Natural killer cell (primary cell): ENCODE measurements at regions not wholly inside any gene's neighbourhood (a gene's known extent, or its start where the extent isn't known, plus 50 kb on each side); places are given as distances from the start of the nearest gene placed in this dataset.

ENCODE experiments used
- ATAC-seq, 3 donors: fragments of 150-1000 bp in 2 of 3; fragments of 200-7000 bp in 1 of 3; cut with Tn5 transposase; 1 replicate in 1 of 3; 2 replicates in 2 of 3; pipeline ENCODE4 v1.10.0; 2021; ENCODE audit warnings: mild to moderate bottlenecking in 2 of 3, moderate library complexity in 2 of 3
- DNase-seq, 2 donors: peaks; one replicate each; pipeline versions ENCODE4 v3.0.0 to v3.0.0-alpha.2; 2013 to 2021; ENCODE audit warnings: mixed read lengths in 1 of 2
- H3K27ac ChIP-seq: one replicate; pipeline ENCODE4 v1.5.1; 2013; ENCODE audit warnings: mild to moderate bottlenecking, low read length
- H3K27me3 ChIP-seq: one replicate; pipeline ENCODE4 v1.6.1; 2013; ENCODE audit warnings: low read length; ENCODE audit not compliant: control insufficient read depth, insufficient read depth
- H3K36me3 ChIP-seq: one replicate; pipeline ENCODE4 v1.6.1; 2013; ENCODE audit warnings: low read length; ENCODE audit not compliant: control insufficient read depth, insufficient read depth
- H3K4me1 ChIP-seq: one replicate; pipeline ENCODE4 v1.6.1; 2013; ENCODE audit warnings: low read length; ENCODE audit not compliant: control insufficient read depth, insufficient read depth
- H3K4me3 ChIP-seq: one replicate; pipeline ENCODE4 v1.5.1; 2013; ENCODE audit warnings: low read length
- H3K9me3 ChIP-seq: one replicate; pipeline ENCODE4 v1.6.1; 2013; ENCODE audit warnings: low read length; ENCODE audit not compliant: control insufficient read depth, insufficient read depth
- H3K27ac Mint-ChIP-seq, 2 donors: one replicate each; pipeline ENCODE4 v1.8.0; 2022; ENCODE audit warnings: mild to moderate bottlenecking in 2 of 2, mixed read lengths in 2 of 2, moderate library complexity in 1 of 2
- H3K27me3 Mint-ChIP-seq, 2 donors: one replicate each; pipeline ENCODE4 v1.8.0; 2022; ENCODE audit warnings: low read depth in 2 of 2, mixed read lengths in 2 of 2
- H3K36me3 Mint-ChIP-seq: one replicate; pipeline ENCODE4 v1.8.0; 2022; ENCODE audit warnings: mixed read lengths
- H3K4me1 Mint-ChIP-seq, 2 donors: one replicate each; pipeline ENCODE4 v1.8.0; 2022; ENCODE audit warnings: mixed read lengths in 2 of 2
- H3K4me3 Mint-ChIP-seq: one replicate; pipeline ENCODE4 v1.8.0; 2022; ENCODE audit warnings: mild to moderate bottlenecking, moderate library complexity, mixed read lengths
- H3K9me3 Mint-ChIP-seq, 2 donors: one replicate each; pipeline ENCODE4 v1.8.0; 2022; ENCODE audit warnings: mixed read lengths in 2 of 2
- CTCF ChIP-seq: fragments of 200-600 bp; IDR thresholded peaks from one replicate; pipeline ENCODE4 v1.8.0; 2022; ENCODE audit warnings: antibody characterized with exemption
- WGBS: methylation state at CpG from one replicate; pipeline ENCODE4 v1.1.7; 2013; ENCODE audit warnings: missing lambda C conversion rate; ENCODE audit not compliant: insufficient coverage; 5-methylcytosine and 5-hydroxymethylcytosine counted together
- intact Hi-C: fragments of 100-400 bp; cut with micrococcal nuclease; formaldehyde crosslinking; loops from one replicate; pipeline ENCODE4 v1.14.2; 2022

GRCh38 chr13:106118050-106118449 is 417.4 kb downstream of the EFNB2 start:
- Mint-ChIP-seq H3K27ac (no peak overlapping the region), H3K36me3 (no peaks in the 10 kb centered on the region), H3K4me3 (no peak overlapping the region), H3K27me3 (peaks cover 0 to 4% of the 10 kb centered on the region in 2 donors), H3K9me3 (peaks cover 7 to 13% of the 10 kb centered on the region in 2 donors), H3K4me1 (no peaks in the 10 kb centered on the region)
- Histone ChIP-seq H3K27ac (no peak overlapping the region), H3K4me1 (no peaks in the 10 kb centered on the region), H3K4me3 (no peak overlapping the region), H3K27me3 (no peaks in the 10 kb centered on the region), H3K36me3 (no peaks in the 10 kb centered on the region), H3K9me3 (no peaks in the 10 kb centered on the region)
- WGBS = no CpG with 5 or more reads among the region's 2 CpGs
- no peak for TF ChIP-seq CTCF
- intact Hi-C loops = no loop called here
- ATAC-seq (no peak), DNase-seq (no peak)

GRCh38 chr13:106117640-106118039 is 417.8 kb downstream of the EFNB2 start:
- WGBS = 93% methylated on average over 4 of the region's 4 CpGs
- no peak overlapping the region for H3K4me3 ChIP-seq
- no peak for TF ChIP-seq CTCF
- no peaks in the 10 kb centered on the region for H3K27me3 ChIP-seq
- ATAC-seq (no peak), DNase-seq (no peak)
- Mint-ChIP-seq H3K9me3 (peaks cover 7 to 13% of the 10 kb centered on the region in 2 donors), H3K27ac (no peak overlapping the region), H3K4me3 (no peak overlapping the region), H3K36me3 (no peaks in the 10 kb centered on the region), H3K4me1 (no peaks in the 10 kb centered on the region), H3K27me3 (peaks cover 0 to 4% of the 10 kb centered on the region in 2 donors)
- H3K27ac ChIP-seq = no peak overlapping the region
- no peaks in the 10 kb centered on the region for H3K9me3 ChIP-seq
- intact Hi-C loops = no loop called here
- no peaks in the 10 kb centered on the region for H3K36me3 ChIP-seq
- no peaks in the 10 kb centered on the region for H3K4me1 ChIP-seq

GRCh38 chr13:106117035-106117434 is 418.4 kb downstream of the EFNB2 start:
- Mint-ChIP-seq H3K27me3 (peaks cover 0 to 4% of the 10 kb centered on the region in 2 donors), H3K27ac (no peak overlapping the region), H3K9me3 (peaks cover 7 to 13% of the 10 kb centered on the region in 2 donors), H3K4me3 (no peak overlapping the region), H3K4me1 (no peaks in the 10 kb centered on the region), H3K36me3 (no peaks in the 10 kb centered on the region)
- H3K4me3 ChIP-seq = no peak overlapping the region
- WGBS = no CpG with 5 or more reads among the region's 1 CpG
- H3K27ac ChIP-seq = no peak overlapping the region
- H3K4me1 ChIP-seq = no peaks in the 10 kb centered on the region
- H3K27me3 ChIP-seq = no peaks in the 10 kb centered on the region
- ATAC-seq (no peak), DNase-seq (no peak)
- H3K9me3 ChIP-seq = no peaks in the 10 kb centered on the region
- no peak for TF ChIP-seq CTCF
- H3K36me3 ChIP-seq = no peaks in the 10 kb centered on the region
- intact Hi-C loops = no loop called here

GRCh38 chr13:106115081-106115480 is 420.4 kb downstream of the EFNB2 start:
- Histone ChIP-seq H3K27ac (no peak overlapping the region), H3K9me3 (no peaks in the 10 kb centered on the region), H3K4me3 (no peak overlapping the region), H3K36me3 (no peaks in the 10 kb centered on the region), H3K4me1 (no peaks in the 10 kb centered on the region), H3K27me3 (no peaks in the 10 kb centered on the region)
- Mint-ChIP-seq H3K27me3 (no peaks in the 10 kb centered on the region), H3K27ac (no peak overlapping the region), H3K4me1 (no peaks in the 10 kb centered on the region), H3K36me3 (no peaks in the 10 kb centered on the region), H3K9me3 (peaks cover 2 to 6% of the 10 kb centered on the region in 2 donors), H3K4me3 (no peak overlapping the region)
- intact Hi-C loops = no loop called here
- DNase-seq (no peak), ATAC-seq (no peak)
- no peak for TF ChIP-seq CTCF
- no CpG with 5 or more reads among the region's 2 CpGs for WGBS
